ENCODE measurements at regions not wholly inside any gene's neighbourhood (a gene's known extent, or its start where the extent isn't known, plus 50 kb on each side); places are given as distances from the start of the nearest gene placed in this dataset.
A peak's percentile ranks its signal among the peaks of the same experiment; 100 is the strongest.

DNA sequence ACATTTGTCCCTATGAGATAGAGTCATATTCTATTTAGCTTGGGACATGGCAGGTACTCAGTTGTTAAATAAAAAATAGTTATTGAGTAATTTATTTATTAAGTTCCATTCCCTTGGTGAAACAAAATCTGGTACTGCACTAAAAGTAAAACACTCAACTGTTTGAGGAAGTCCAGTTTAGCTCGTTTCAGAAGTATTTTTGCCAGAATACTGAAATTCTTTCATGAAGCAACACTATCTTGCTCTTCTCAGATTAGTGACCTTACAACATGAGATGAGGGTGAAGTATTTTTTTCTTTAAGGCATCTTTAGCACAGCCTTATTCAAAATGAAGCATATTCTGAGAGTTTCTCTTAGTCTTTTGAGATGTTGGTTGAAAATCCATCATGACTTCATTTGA, 106.0 kb downstream of the ZNF365 start:
- no peaks in the 10 kb centered on the region for H3K36me3 ChIP-seq (ENCODE audit: low read depth, low read length)
- no peak overlapping the region for H3K4me2 ChIP-seq (ENCODE audit: low read length)
- no peaks in the 10 kb centered on the region for H3K9me3 ChIP-seq (ENCODE audit: low read length)
- POLR2A ChIA-PET (ENCODE audit: unreplicated experiment), result no interaction called here
- no peak overlapping the region for H3K9ac ChIP-seq (ENCODE audit: low read length)
- no peak for TF ChIP-seq EZH2phosphoT487 (IDR thresholded peaks at IDR 0.05; ENCODE audit: borderline replicate concordance, low read length)
- TF ChIP-seq, protein P1, sequence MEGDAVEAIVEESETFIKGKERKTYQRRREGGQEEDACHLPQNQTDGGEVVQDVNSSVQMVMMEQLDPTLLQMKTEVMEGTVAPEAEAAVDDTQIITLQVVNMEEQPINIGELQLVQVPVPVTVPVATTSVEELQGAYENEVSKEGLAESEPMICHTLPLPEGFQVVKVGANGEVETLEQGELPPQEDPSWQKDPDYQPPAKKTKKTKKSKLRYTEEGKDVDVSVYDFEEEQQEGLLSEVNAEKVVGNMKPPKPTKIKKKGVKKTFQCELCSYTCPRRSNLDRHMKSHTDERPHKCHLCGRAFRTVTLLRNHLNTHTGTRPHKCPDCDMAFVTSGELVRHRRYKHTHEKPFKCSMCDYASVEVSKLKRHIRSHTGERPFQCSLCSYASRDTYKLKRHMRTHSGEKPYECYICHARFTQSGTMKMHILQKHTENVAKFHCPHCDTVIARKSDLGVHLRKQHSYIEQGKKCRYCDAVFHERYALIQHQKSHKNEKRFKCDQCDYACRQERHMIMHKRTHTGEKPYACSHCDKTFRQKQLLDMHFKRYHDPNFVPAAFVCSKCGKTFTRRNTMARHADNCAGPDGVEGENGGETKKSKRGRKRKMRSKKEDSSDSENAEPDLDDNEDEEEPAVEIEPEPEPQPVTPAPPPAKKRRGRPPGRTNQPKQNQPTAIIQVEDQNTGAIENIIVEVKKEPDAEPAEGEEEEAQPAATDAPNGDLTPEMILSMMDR (conservative IDR thresholded peaks at IDR 0.05; ENCODE audit: low read depth, low read length), result no peak
- no peak for TF ChIP-seq EZH2 (IDR thresholded peaks at IDR 0.05; ENCODE audit: low read length, unreplicated experiment)
- DNase-seq, result no peak
- H3K4me1 ChIP-seq (ENCODE audit: insufficient read depth, low read length), result no peaks in the 10 kb centered on the region
- H3K79me2 ChIP-seq (ENCODE audit: low read length), result no peaks in the 10 kb centered on the region
- BruUV-seq (replicated peaks), result no TSS peak
- no peaks in the 10 kb centered on the region for H3F3A ChIP-seq (ENCODE audit: low read length, unreplicated experiment)
- no peak overlapping the region for H3K4me3 ChIP-seq (ENCODE audit: low read length)
- H2AFZ ChIP-seq (ENCODE audit: low read length), result no peak overlapping the region
- H3K27ac ChIP-seq (ENCODE audit: low read length), result no peak overlapping the region
- intact Hi-C loops (cut with micrococcal nuclease), result no loop called here
- H4K20me1 ChIP-seq (ENCODE audit: low read length), result no peaks in the 10 kb centered on the region
- no peak for ATAC-seq
- CTCF ChIA-PET, result no interaction called here
- H3K27me3 ChIP-seq (ENCODE audit: low read length), result no peaks in the 10 kb centered on the region
- H3K9me2 ChIP-seq (replicated peaks; ENCODE audit: low read length), result no peaks in the 10 kb centered on the region

- no peaks in the 10 kb centered on the region for H3K9me2 ChIP-seq (replicated peaks; ENCODE audit: low read length)
- no peaks in the 10 kb centered on the region for H3K36me3 ChIP-seq (ENCODE audit: low read depth, low read length)
- H4K20me1 ChIP-seq (ENCODE audit: low read length), result no peaks in the 10 kb centered on the region
- ChIA-PET POLR2A (ENCODE audit: unreplicated experiment) (no interaction called here), CTCF (no interaction called here)
- BruUV-seq (replicated peaks), result no TSS peak
- no peaks in the 10 kb centered on the region for H3K4me1 ChIP-seq (ENCODE audit: insufficient read depth, low read length)
- ATAC-seq, result no peak
- no peak overlapping the region for H3K4me3 ChIP-seq (ENCODE audit: low read length)
- no peaks in the 10 kb centered on the region for H3K9me3 ChIP-seq (ENCODE audit: low read length)
- TF ChIP-seq EZH2phosphoT487 (IDR thresholded peaks at IDR 0.05; ENCODE audit: borderline replicate concordance, low read length), result no peak
- intact Hi-C loops (cut with micrococcal nuclease), result no loop called here
- no peak overlapping the region for H3K9ac ChIP-seq (ENCODE audit: low read length)
- no peak for DNase-seq
- no peaks in the 10 kb centered on the region for H3F3A ChIP-seq (ENCODE audit: low read length, unreplicated experiment)
- no peak overlapping the region for H2AFZ ChIP-seq (ENCODE audit: low read length)
- no peaks in the 10 kb centered on the region for H3K79me2 ChIP-seq (ENCODE audit: low read length)
- H3K27me3 ChIP-seq (ENCODE audit: low read length), result no peaks in the 10 kb centered on the region
- H3K27ac ChIP-seq (ENCODE audit: low read length), result no peak overlapping the region
- H3K4me2 ChIP-seq (ENCODE audit: low read length), result no peak overlapping the region
Observed at GRCh38 chr10:62482581-62482980, 108.4 kb downstream of the ZNF365 start.

GRCh38 chr10:62491597-62491996, 117.4 kb downstream of the ZNF365 start:
- intact Hi-C loops (cut with micrococcal nuclease), result loop anchor here (5.0 kb wide), 1 partner anchor 516 kb away; no protein-coding TSS in a partner anchor
- TF ChIP-seq, protein P1 (conservative IDR thresholded peaks at IDR 0.05; ENCODE audit: low read depth, low read length), result no peak
- TF ChIP-seq EZH2 (IDR thresholded peaks at IDR 0.05; ENCODE audit: low read length, unreplicated experiment) (no peak), EZH2phosphoT487 (IDR thresholded peaks at IDR 0.05; ENCODE audit: borderline replicate concordance, low read length) (no peak)
- Histone ChIP-seq H3K4me2 (ENCODE audit: low read length) (no peak overlapping the region), H3K27ac (ENCODE audit: low read length) (no peak overlapping the region), H3K9me2 (replicated peaks; ENCODE audit: low read length) (no peaks in the 10 kb centered on the region), H3K4me1 (ENCODE audit: insufficient read depth, low read length) (no peaks in the 10 kb centered on the region), H4K20me1 (ENCODE audit: low read length) (no peaks in the 10 kb centered on the region), H3K9me3 (ENCODE audit: low read length) (no peaks in the 10 kb centered on the region), H3K79me2 (ENCODE audit: low read length) (no peaks in the 10 kb centered on the region), H3F3A (ENCODE audit: low read length, unreplicated experiment) (no peaks in the 10 kb centered on the region), H2AFZ (ENCODE audit: low read length) (no peak overlapping the region), H3K36me3 (ENCODE audit: low read depth, low read length) (no peaks in the 10 kb centered on the region), H3K9ac (ENCODE audit: low read length) (no peak overlapping the region), H3K27me3 (ENCODE audit: low read length) (peaks cover under 1% of the 10 kb centered on the region; the same call in 1 of the 2 replicates), H3K4me3 (ENCODE audit: low read length) (no peak overlapping the region)
- ChIA-PET CTCF (interaction anchor here (0.5 to 1.2 kb wide), 19 partner anchors 9 to 666 kb away, joined by 3 to 14 read pairs (median 4); no protein-coding TSS in a partner anchor), POLR2A (ENCODE audit: unreplicated experiment) (interaction anchor here (0.6 to 0.7 kb wide), 2 partner anchors 328 to 655 kb away, joined by 4 to 5 read pairs; no protein-coding TSS in a partner anchor)
- BruUV-seq (replicated peaks), result no TSS peak
- peak; percentile 46 for DNase-seq
- ATAC-seq, result peak; percentile 23; the same call in 1 of the 2 replicates
